Activated CD8-positive, alpha-beta T cell treated with anti-CD3 and anti-CD28 coated beads, Interleukin-2, amount 10 ng/mL, durations not matched to agents 7 days and 5 days (primary cell): ENCODE measurements at regions not wholly inside any gene's neighbourhood (a gene's known extent, or its start where the extent isn't known, plus 50 kb on each side); places are given as distances from the start of the nearest gene placed in this dataset.

Source experiments
- ATAC-seq: fragments of 150-1000 bp; cut with Tn5 transposase; one replicate; pipeline ENCODE4 v1.10.0; 2021; ENCODE audit warnings: moderate library complexity
- CTCF ChIA-PET: fragments of 350-600 bp; sonication (Branson Sonifier 250); formaldehyde crosslinking; loops from one replicate; lab custom pipeline; 2021; ENCODE audit warnings: antibody characterized with exemption; lab: Charles Lee
- POLR2A ChIA-PET: fragments of 350-600 bp; sonication (Branson Sonifier 250); formaldehyde crosslinking; loops from one replicate; lab custom pipeline; 2021; ENCODE audit warnings: antibody characterized with exemption; lab: Charles Lee
- DNase-seq: peaks from one replicate; pipeline ENCODE4 v3.0.0-alpha.2; 2020
- H3K27ac Mint-ChIP-seq: one replicate; pipeline ENCODE4 v1.8.0; 2021; ENCODE audit warnings: mild to moderate bottlenecking, mixed read lengths
- H3K27me3 Mint-ChIP-seq: one replicate; pipeline ENCODE4 v1.8.0; 2021; ENCODE audit warnings: low read depth, mixed read lengths
- H3K36me3 Mint-ChIP-seq: one replicate; pipeline ENCODE4 v1.8.0; 2021; ENCODE audit warnings: low read depth, mixed read lengths
- H3K4me1 Mint-ChIP-seq: one replicate; pipeline ENCODE4 v1.8.0; 2021; ENCODE audit warnings: low read depth, mixed read lengths
- H3K4me3 Mint-ChIP-seq: one replicate; pipeline ENCODE4 v1.8.0; 2021; ENCODE audit warnings: mild to moderate bottlenecking, mixed read lengths
- H3K9me3 Mint-ChIP-seq: one replicate; pipeline ENCODE4 v1.8.0; 2022; ENCODE audit warnings: mixed read lengths; ENCODE audit not compliant: insufficient read depth

DNA sequence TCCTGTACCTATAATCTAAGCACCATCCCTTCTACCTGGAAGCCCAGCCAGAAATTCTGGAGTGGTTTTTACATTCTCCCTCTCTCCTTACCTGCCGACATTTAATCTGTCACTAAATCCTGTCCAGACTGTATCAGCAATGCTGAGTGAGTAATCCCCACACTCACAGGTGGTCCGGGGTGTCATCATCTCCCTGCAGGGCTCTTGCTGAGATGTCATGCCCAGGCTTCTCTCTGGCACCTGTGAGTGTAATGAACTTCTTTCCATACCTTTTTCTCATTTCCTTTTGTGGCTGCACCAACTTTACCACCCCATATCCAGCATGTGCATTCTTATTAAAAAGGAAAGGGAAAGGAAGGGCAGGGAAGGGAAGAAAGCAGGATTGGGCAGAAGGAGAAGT lies 355.2 kb downstream of the CCSER2 start:
- no peak overlapping the region for H3K4me3 Mint-ChIP-seq
- no peak for ATAC-seq
- H3K27me3 Mint-ChIP-seq: no peaks in the 10 kb centered on the region
- H3K27ac Mint-ChIP-seq: no peak overlapping the region
- no peak for DNase-seq
- no peaks in the 10 kb centered on the region for H3K4me1 Mint-ChIP-seq
- POLR2A ChIA-PET: no interaction called here
- CTCF ChIA-PET: no interaction called here
- H3K9me3 Mint-ChIP-seq: no peaks in the 10 kb centered on the region
- no peaks in the 10 kb centered on the region for H3K36me3 Mint-ChIP-seq

DNA sequence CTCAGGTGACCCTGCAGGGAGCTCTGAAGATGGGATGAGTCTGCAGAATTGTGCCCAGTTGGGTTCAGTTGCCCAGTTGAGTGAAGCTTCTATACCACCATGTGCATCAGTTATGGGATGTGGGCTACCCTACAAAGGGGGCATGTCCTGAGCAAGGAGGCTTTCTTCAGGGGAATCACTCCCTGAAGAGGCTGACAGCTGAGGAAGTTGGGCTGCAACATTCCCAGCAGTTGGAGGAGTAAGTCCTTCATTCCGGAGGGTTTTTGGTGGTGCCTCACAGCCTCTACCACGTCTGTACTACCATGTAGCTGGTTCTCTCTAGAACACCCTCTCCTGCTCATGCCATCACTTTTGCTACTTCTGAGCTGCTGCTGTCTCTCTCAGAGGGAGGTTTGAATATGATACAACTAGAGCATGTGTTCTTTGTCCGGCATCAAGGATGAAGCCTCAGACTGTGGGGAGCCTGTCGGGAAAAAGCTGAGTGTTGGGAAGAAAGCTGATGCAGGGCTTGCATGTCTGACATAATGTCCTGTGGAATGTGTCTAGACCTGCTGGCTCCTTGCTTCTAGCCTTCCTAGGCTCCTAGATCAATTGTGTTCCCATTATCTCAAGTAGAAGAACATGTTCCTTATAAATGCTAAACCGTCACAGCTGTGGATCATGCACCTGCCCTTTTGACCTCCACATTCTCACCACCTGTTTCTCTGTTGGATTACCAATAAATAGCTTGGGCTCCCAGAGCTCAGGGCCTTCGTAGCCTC lies 355.8 kb downstream of the CCSER2 start:
- no peaks in the 10 kb centered on the region for H3K4me1 Mint-ChIP-seq
- ATAC-seq: no peak
- no peaks in the 10 kb centered on the region for H3K36me3 Mint-ChIP-seq
- H3K4me3 Mint-ChIP-seq: no peak overlapping the region
- CTCF ChIA-PET: no interaction called here
- no peak overlapping the region for H3K27ac Mint-ChIP-seq
- no peaks in the 10 kb centered on the region for H3K9me3 Mint-ChIP-seq
- no peak for DNase-seq
- no peaks in the 10 kb centered on the region for H3K27me3 Mint-ChIP-seq
- POLR2A ChIA-PET: no interaction called here

GRCh38 chr10:84685047-84685660 lies 356.8 kb downstream of the CCSER2 start:
- no peak for ATAC-seq

DNA sequence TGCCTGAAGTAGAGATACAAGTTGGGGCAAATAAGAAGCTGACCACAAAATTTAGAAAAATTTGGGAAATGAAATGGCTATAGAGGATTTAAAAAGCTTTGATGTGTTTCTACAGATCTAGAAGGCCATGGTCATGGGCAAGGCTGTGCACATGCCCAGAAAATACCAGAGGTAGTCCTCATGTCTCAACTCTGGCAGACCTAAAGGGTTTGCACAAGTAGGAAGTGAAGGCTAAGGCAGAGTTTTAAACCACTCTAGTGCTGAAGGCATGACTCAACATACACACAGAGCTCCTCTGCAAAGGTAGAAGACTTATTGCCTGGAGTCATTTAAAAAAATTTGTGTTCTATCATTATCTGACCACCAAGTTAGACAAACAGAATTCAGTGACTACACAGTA lies 364.6 kb downstream of the CCSER2 start:
- ATAC-seq (no peak), DNase-seq (no peak)
- Mint-ChIP-seq H3K4me1 (no peaks in the 10 kb centered on the region), H3K9me3 (no peaks in the 10 kb centered on the region), H3K36me3 (no peaks in the 10 kb centered on the region), H3K27me3 (no peaks in the 10 kb centered on the region), H3K27ac (no peak overlapping the region), H3K4me3 (no peak overlapping the region)
- ChIA-PET POLR2A (no interaction called here), CTCF (no interaction called here)

More at GRCh38 chr10:84685047-84685660, 356.8 kb downstream of the CCSER2 start:
- Mint-ChIP-seq H3K4me1 (no peaks in the 10 kb centered on the region), H3K27me3 (no peaks in the 10 kb centered on the region), H3K36me3 (no peaks in the 10 kb centered on the region), H3K27ac (no peak overlapping the region), H3K9me3 (no peaks in the 10 kb centered on the region), H3K4me3 (no peak overlapping the region)
- ChIA-PET CTCF (no interaction called here), POLR2A (no interaction called here)
- no peak for DNase-seq

DNA sequence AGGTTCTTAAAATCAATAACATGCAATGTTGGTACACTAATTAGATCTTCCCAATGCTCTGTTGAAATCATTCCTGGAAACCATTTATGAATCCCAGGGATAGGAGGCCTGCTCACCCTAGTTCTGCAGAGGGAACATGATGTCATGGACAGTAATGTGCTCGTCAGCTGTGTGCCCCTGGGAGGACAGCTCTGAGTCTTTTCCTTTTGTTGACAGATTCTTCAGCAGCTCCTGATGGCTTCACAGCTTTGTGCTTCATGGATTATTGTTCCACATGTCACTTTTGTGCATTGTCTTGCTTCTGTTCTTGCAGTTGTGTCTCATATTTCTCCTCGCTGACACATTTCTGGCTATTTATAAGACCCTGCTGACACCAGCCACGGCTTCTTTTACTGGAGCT lies 367.5 kb downstream of the CCSER2 start:
- Mint-ChIP-seq H3K27me3 (no peaks in the 10 kb centered on the region), H3K9me3 (no peaks in the 10 kb centered on the region), H3K4me3 (no peak overlapping the region), H3K36me3 (no peaks in the 10 kb centered on the region), H3K27ac (no peak overlapping the region), H3K4me1 (no peaks in the 10 kb centered on the region)
- ATAC-seq: no peak
- no peak for DNase-seq
- ChIA-PET POLR2A (no interaction called here), CTCF (no interaction called here)

- no peak for DNase-seq
- Mint-ChIP-seq H3K9me3 (no peaks in the 10 kb centered on the region), H3K4me1 (no peaks in the 10 kb centered on the region), H3K27me3 (no peaks in the 10 kb centered on the region), H3K4me3 (no peak overlapping the region), H3K27ac (no peak overlapping the region), H3K36me3 (no peaks in the 10 kb centered on the region)
- CTCF ChIA-PET: no interaction called here
- no peak for ATAC-seq
- POLR2A ChIA-PET: no interaction called here
Measured at GRCh38 chr10:84696610-84697009, 368.2 kb downstream of the CCSER2 start.

DNA sequence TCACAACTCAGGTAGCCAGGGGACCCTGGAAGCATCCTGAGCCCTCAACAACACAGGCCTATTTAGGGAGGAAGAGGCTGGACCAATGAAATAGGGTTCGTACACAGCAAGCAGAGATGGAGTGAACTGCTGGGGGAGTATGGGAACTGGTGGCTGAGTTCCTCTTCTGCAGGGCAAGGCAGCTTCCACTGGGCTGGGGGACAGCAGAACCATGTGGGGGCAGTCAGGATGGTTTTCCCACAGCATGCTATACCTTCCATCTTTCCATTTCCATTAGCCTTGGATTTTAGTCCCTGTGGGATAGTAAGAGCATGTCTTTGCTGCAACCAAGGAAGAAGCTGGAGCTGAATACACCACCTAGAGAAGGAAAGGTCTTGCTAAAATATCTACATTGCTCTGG lies 370.6 kb downstream of the CCSER2 start:
- no peaks in the 10 kb centered on the region for H3K27me3 Mint-ChIP-seq
- H3K4me1 Mint-ChIP-seq: no peaks in the 10 kb centered on the region
- no peak overlapping the region for H3K27ac Mint-ChIP-seq
- H3K36me3 Mint-ChIP-seq: no peaks in the 10 kb centered on the region
- POLR2A ChIA-PET: interaction anchor here (0.8 kb wide), 1 partner anchor 93 kb away, joined by 4 read pairs; no protein-coding TSS in a partner anchor
- ATAC-seq (no peak), DNase-seq (no peak)
- CTCF ChIA-PET: interaction anchor here (0.7 kb wide), 1 partner anchor 158 kb away, joined by 3 read pairs; no protein-coding TSS in a partner anchor
- no peak overlapping the region for H3K4me3 Mint-ChIP-seq
- no peaks in the 10 kb centered on the region for H3K9me3 Mint-ChIP-seq

DNA sequence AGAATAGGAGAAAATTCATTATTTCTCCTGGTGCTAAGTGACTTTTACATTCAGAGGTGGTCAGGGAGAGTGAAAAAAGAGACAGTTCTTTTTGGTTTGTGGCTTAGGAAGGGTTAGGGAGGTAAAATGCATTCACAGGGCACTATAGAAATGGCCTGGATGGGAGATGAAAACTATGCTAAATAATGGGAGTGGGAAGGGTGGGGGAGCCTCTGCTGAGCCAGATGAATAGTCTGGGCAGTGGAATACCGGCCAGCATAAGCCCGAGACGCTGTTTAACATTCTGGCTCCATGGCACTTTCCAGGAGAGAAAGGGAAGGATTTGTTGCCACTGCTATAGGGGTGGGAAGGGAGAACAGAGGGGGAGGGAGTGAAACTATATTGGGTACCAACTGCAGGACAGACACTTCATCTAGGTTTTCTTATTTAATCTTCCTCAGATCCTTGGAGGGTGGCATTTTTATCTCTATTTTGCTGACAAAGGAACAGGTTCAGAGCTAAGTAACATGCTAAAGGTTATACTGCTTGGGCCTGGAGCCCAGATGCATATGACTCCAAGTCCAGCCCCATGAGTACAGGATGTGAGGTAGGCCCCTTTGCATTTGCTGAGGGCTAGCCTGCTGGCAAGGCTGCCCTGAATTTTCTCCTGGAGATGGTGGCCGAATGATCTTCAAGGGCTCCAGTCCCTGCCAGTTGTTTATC lies 372.4 kb downstream of the CCSER2 start:
- DNase-seq: no peak
- Mint-ChIP-seq H3K27ac (no peak overlapping the region), H3K9me3 (no peaks in the 10 kb centered on the region), H3K36me3 (no peaks in the 10 kb centered on the region), H3K4me3 (no peak overlapping the region), H3K4me1 (no peaks in the 10 kb centered on the region), H3K27me3 (no peaks in the 10 kb centered on the region)
- ATAC-seq: no peak
- CTCF ChIA-PET: interaction anchor here (0.6 kb wide), 1 partner anchor 164 kb away, joined by 3 read pairs; no protein-coding TSS in a partner anchor
- POLR2A ChIA-PET: no interaction called here

- ATAC-seq (no peak), DNase-seq (no peak)
- H3K27ac Mint-ChIP-seq: no peak overlapping the region
- no peaks in the 10 kb centered on the region for H3K27me3 Mint-ChIP-seq
- H3K4me3 Mint-ChIP-seq: no peak overlapping the region
- H3K4me1 Mint-ChIP-seq: no peaks in the 10 kb centered on the region
- CTCF ChIA-PET: no interaction called here
- no peaks in the 10 kb centered on the region for H3K36me3 Mint-ChIP-seq
- no peaks in the 10 kb centered on the region for H3K9me3 Mint-ChIP-seq
- POLR2A ChIA-PET: no interaction called here
Measured at GRCh38 chr10:84701370-84701720, 373.0 kb downstream of the CCSER2 start.

DNA sequence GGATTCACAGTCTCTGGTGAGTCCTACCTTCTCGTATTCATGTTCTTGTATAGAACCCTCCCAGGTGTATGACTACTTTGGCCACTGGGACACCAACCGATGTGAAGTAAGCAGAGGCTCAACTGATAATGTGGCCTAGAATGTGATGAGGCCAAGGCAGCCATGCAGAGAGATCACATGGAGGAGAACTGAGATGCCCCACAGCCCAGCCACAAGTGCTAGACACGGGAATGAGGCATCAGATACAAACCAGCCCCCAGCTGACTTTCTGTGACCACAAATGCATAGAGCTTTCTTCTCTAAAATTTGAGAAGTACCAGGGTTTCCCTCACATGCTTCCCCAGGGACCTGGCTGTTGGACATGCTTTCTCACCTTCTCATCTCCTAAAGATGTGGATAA lies 375.7 kb downstream of the CCSER2 start:
- no peak for ATAC-seq
- ChIA-PET POLR2A (no interaction called here), CTCF (no interaction called here)
- DNase-seq: no peak
- Mint-ChIP-seq H3K36me3 (no peaks in the 10 kb centered on the region), H3K4me1 (no peaks in the 10 kb centered on the region), H3K9me3 (no peaks in the 10 kb centered on the region), H3K27ac (no peak overlapping the region), H3K27me3 (no peaks in the 10 kb centered on the region), H3K4me3 (no peak overlapping the region)

DNA sequence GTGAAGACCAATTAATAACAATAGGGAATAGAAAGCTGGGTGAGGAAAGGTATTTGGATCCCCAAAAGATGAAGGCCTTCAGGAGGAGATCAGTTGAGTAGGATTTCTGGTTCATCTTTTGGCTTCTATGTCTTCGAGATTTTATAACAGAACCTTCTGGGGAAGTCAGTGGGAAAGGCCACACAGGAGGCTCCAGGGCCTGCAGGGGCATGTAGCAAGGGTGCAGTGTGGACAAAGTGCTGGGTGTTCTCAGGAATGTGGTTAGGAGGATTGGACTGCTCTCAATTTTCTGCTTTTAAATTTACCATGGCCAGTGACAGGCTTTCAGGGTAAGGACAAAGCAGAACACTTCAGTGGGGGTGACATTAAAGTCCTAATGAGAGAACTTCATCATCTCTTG lies 378.0 kb downstream of the CCSER2 start:
- no peak for ATAC-seq
- Mint-ChIP-seq H3K36me3 (no peaks in the 10 kb centered on the region), H3K9me3 (no peaks in the 10 kb centered on the region), H3K4me3 (no peak overlapping the region), H3K4me1 (no peaks in the 10 kb centered on the region), H3K27me3 (peaks cover 2% of the 10 kb centered on the region), H3K27ac (no peak overlapping the region)
- no peak for DNase-seq
- POLR2A ChIA-PET: no interaction called here
- CTCF ChIA-PET: no interaction called here

DNA sequence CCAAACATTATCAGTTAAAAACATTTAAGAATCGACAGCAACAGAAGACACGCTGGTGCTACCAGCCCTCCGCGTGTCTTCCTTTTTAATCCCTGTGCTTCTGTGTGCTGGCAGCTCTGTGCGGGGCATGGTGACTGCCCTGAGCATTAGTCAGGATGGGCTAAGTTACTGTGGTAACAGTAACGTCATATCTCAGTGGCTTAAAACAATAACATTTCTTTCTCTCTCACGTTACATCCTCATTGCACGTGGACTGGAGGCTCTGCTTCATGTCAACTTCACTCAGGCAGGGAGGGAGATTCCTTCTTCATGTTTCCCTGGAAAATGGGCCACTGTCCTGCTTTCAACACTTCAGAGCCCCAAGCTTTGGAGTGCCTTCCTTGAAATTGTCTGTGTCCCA lies 378.5 kb downstream of the CCSER2 start:
- no peak for ATAC-seq
- CTCF ChIA-PET: no interaction called here
- H3K4me1 Mint-ChIP-seq: no peaks in the 10 kb centered on the region

More for the DNA sequence above, 378.5 kb downstream of the CCSER2 start:
- peaks cover 2% of the 10 kb centered on the region for H3K27me3 Mint-ChIP-seq
- no peak overlapping the region for H3K4me3 Mint-ChIP-seq
- no peaks in the 10 kb centered on the region for H3K9me3 Mint-ChIP-seq
- H3K27ac Mint-ChIP-seq: no peak overlapping the region
- DNase-seq: no peak
- H3K36me3 Mint-ChIP-seq: no peaks in the 10 kb centered on the region
- POLR2A ChIA-PET: no interaction called here
